Thoracic aorta (tissue), 2 donors: ENCODE measurements at regions not wholly inside any gene's neighbourhood (a gene's known extent, or its start where the extent isn't known, plus 50 kb on each side); places are given as distances from the start of the nearest gene placed in this dataset.

ENCODE experiments used
- ATAC-seq: fragments of 150-250 bp; one replicate; pipeline ENCODE4 v1.8.0; 2017; ENCODE audit warnings: low read depth; ENCODE audit not compliant: insufficient number of reproducible peaks, low FRiP score
- DNase-seq: peaks from one replicate; pipeline ENCODE4 v3.0.0-alpha.2; 2020; ENCODE audit warnings: low spot score
- H3K27ac ChIP-seq, 2 donors: fragments of 200-600 bp; sonication (generic); 1 replicate in 1 of 2; 2 replicates in 1 of 2; pipeline ENCODE4 v1.5.1; 2016; ENCODE audit warnings: mild to moderate bottlenecking in 2 of 2, moderate library complexity in 2 of 2
- H3K27me3 ChIP-seq: fragments of 200-600 bp; sonication (generic); replicated peaks from 2 replicates; pipeline ENCODE4 v1.6.0; 2016; ENCODE audit warnings: mild to moderate bottlenecking; ENCODE audit not compliant: insufficient read depth
- H3K36me3 ChIP-seq: fragments of 200-600 bp; sonication (generic); one replicate; pipeline ENCODE4 v1.5.1; 2016
- H3K4me1 ChIP-seq, 2 donors: fragments of 200-600 bp; sonication (generic); 1 replicate in 1 of 2; 2 replicates in 1 of 2; pipeline versions ENCODE4 v1.5.1 to v1.6.0; 2016; ENCODE audit warnings: low read depth in 2 of 2, mild to moderate bottlenecking in 1 of 2; ENCODE audit not compliant: control insufficient read depth in 1 of 2
- H3K4me3 ChIP-seq: fragments of 200-600 bp; sonication (generic); 2 replicates; pipeline ENCODE4 v1.5.1; 2016; ENCODE audit warnings: mild to moderate bottlenecking
- H3K9me3 ChIP-seq: fragments of 200-600 bp; sonication (generic); 2 replicates; pipeline ENCODE4 v1.5.1; 2016
- CTCF ChIP-seq: fragments of 200-600 bp; sonication (generic); IDR thresholded peaks from one replicate; pipeline ENCODE4 v1.5.1; 2019; ENCODE audit warnings: antibody characterized with exemption

GRCh38 chr5:32961059-32961415 lies 249.9 kb downstream of the NPR3 start:
- ATAC-seq: no peak

GRCh38 chr5:32964261-32964660 lies 253.1 kb downstream of the NPR3 start:
- Histone ChIP-seq H3K9me3 (no peaks in the 10 kb centered on the region), H3K36me3 (no peaks in the 10 kb centered on the region), H3K27me3 (no peaks in the 10 kb centered on the region), H3K4me1 (no peaks in the 10 kb centered on the region), H3K27ac (no peak overlapping the region), H3K4me3 (no peak overlapping the region)
- ATAC-seq: no peak
- no peak for TF ChIP-seq CTCF
- DNase-seq: no peak

More at GRCh38 chr5:32961059-32961415, 249.9 kb downstream of the NPR3 start:
- DNase-seq: no peak
- H3K9me3 ChIP-seq: no peaks in the 10 kb centered on the region
- no peaks in the 10 kb centered on the region for H3K36me3 ChIP-seq
- H3K27me3 ChIP-seq: no peaks in the 10 kb centered on the region
- H3K4me1 ChIP-seq: no peaks in the 10 kb centered on the region
- H3K27ac ChIP-seq: no peak overlapping the region
- no peak overlapping the region for H3K4me3 ChIP-seq
- no peak for TF ChIP-seq CTCF

- no peak for TF ChIP-seq CTCF
- Histone ChIP-seq H3K4me3 (no peak overlapping the region), H3K27ac (no peak overlapping the region), H3K4me1 (peaks cover 0 to 10% of the 10 kb centered on the region in 2 donors), H3K9me3 (no peaks in the 10 kb centered on the region), H3K27me3 (no peaks in the 10 kb centered on the region), H3K36me3 (no peaks in the 10 kb centered on the region)
- no peak for ATAC-seq
- DNase-seq: no peak
These were observed 262.5 kb downstream of the NPR3 start for GRCh38 chr5:32973646-32974045.

GRCh38 chr5:32975656-32976375 lies 264.7 kb downstream of the NPR3 start:
- Histone ChIP-seq H3K27me3 (no peaks in the 10 kb centered on the region), H3K4me3 (no peak overlapping the region), H3K27ac (no peak overlapping the region), H3K4me1 (peaks cover 0 to 10% of the 10 kb centered on the region in 2 donors), H3K36me3 (no peaks in the 10 kb centered on the region), H3K9me3 (no peaks in the 10 kb centered on the region)
- TF ChIP-seq CTCF: no peak
- ATAC-seq (no peak), DNase-seq (no peak)

GRCh38 chr5:32981061-32981460 lies 269.9 kb downstream of the NPR3 start:
- DNase-seq (no peak), ATAC-seq (no peak)
- H3K27ac ChIP-seq: no peak overlapping the region
- no peak overlapping the region for H3K4me3 ChIP-seq
- H3K4me1 ChIP-seq: peaks cover 4 to 8% of the 10 kb centered on the region in 2 donors
- H3K27me3 ChIP-seq: no peaks in the 10 kb centered on the region
- H3K9me3 ChIP-seq: no peaks in the 10 kb centered on the region
- no peak for TF ChIP-seq CTCF
- H3K36me3 ChIP-seq: no peaks in the 10 kb centered on the region
